ENCODE measurements at regions not wholly inside any gene's neighbourhood (a gene's known extent, or its start where the extent isn't known, plus 50 kb on each side); places are given as distances from the start of the nearest gene placed in this dataset.
"Not testable (repeated sequence)": the region's sequence is repeated elsewhere in the genome, so short reads cannot be mapped to it uniquely, and the experiment has no call there.

GRCh38 chr5:71907001-71907588 lies 188.0 kb downstream of the CARTPT start:
- no peak for DNase-seq (ENCODE audit: low read depth)

- DNase-seq (ENCODE audit: low read depth) = no peak
These were observed 188.6 kb downstream of the CARTPT start for GRCh38 chr5:71907608-71908145.

GRCh38 chr5:71910741-71911140 lies 191.7 kb downstream of the CARTPT start:
- DNase-seq (ENCODE audit: low read depth) = no peak

- no peak for DNase-seq (ENCODE audit: low read depth)
These were observed 192.9 kb downstream of the CARTPT start for GRCh38 chr5:71912021-71912420.

GRCh38 chr5:71914281-71914680 lies 193.0 kb upstream of the MAP1B start:
- no peak for DNase-seq (ENCODE audit: low read depth)

- DNase-seq (ENCODE audit: low read depth) = no peak
These were observed 184.6 kb upstream of the MAP1B start for GRCh38 chr5:71922584-71923106.

- no peak for DNase-seq (ENCODE audit: low read depth)
These were observed 183.5 kb upstream of the MAP1B start for GRCh38 chr5:71923755-71924154.

- no peak for DNase-seq (ENCODE audit: low read depth)
These were observed 182.9 kb upstream of the MAP1B start for GRCh38 chr5:71924325-71924724.

- no peak for DNase-seq (ENCODE audit: low read depth)
These were observed 182.3 kb upstream of the MAP1B start for GRCh38 chr5:71924980-71925379.

- DNase-seq (ENCODE audit: low read depth) = no peak
These were observed 181.6 kb upstream of the MAP1B start for GRCh38 chr5:71925608-71926091.

GRCh38 chr5:71929003-71929402 lies 178.3 kb upstream of the MAP1B start:
- no peak for DNase-seq (ENCODE audit: low read depth)

GRCh38 chr5:71930554-71930953 lies 176.7 kb upstream of the MAP1B start:
- DNase-seq (ENCODE audit: low read depth) = not testable (repeated sequence)

GRCh38 chr5:71932131-71932654 lies 175.1 kb upstream of the MAP1B start:
- DNase-seq (ENCODE audit: low read depth) = no peak

- no peak for DNase-seq (ENCODE audit: low read depth)
These were observed 174.5 kb upstream of the MAP1B start for GRCh38 chr5:71932655-71933338.

- no peak for DNase-seq (ENCODE audit: low read depth)
These were observed 173.0 kb upstream of the MAP1B start for GRCh38 chr5:71934322-71934721.

- DNase-seq (ENCODE audit: low read depth) = no peak
These were observed 169.2 kb upstream of the MAP1B start for GRCh38 chr5:71937921-71938698.

GRCh38 chr5:71938895-71939294 lies 168.4 kb upstream of the MAP1B start:
- no peak for DNase-seq (ENCODE audit: low read depth)

GRCh38 chr5:71939452-71940230 lies 167.6 kb upstream of the MAP1B start:
- DNase-seq (ENCODE audit: low read depth) = no peak

GRCh38 chr5:71943874-71944273 lies 163.4 kb upstream of the MAP1B start:
- DNase-seq (ENCODE audit: low read depth) = no peak

GRCh38 chr5:71945436-71945835 lies 161.8 kb upstream of the MAP1B start:
- no peak for DNase-seq (ENCODE audit: low read depth)

GRCh38 chr5:71946343-71947030 lies 160.8 kb upstream of the MAP1B start:
- DNase-seq (ENCODE audit: low read depth) = no peak
